Right hindlimb (tissue), 1 donor: ENCODE measurements at regions not wholly inside any gene's neighbourhood (a gene's known extent, or its start where the extent isn't known, plus 50 kb on each side); places are given as distances from the start of the nearest gene placed in this dataset.
"Not testable (repeated sequence)": the region's sequence is repeated elsewhere in the genome, so short reads cannot be mapped to it uniquely, and the experiment has no call there.

Experiments used
- DNase-seq: peaks from one replicate; pipeline ENCODE4 v3.0.0-alpha.2; 2018

DNA sequence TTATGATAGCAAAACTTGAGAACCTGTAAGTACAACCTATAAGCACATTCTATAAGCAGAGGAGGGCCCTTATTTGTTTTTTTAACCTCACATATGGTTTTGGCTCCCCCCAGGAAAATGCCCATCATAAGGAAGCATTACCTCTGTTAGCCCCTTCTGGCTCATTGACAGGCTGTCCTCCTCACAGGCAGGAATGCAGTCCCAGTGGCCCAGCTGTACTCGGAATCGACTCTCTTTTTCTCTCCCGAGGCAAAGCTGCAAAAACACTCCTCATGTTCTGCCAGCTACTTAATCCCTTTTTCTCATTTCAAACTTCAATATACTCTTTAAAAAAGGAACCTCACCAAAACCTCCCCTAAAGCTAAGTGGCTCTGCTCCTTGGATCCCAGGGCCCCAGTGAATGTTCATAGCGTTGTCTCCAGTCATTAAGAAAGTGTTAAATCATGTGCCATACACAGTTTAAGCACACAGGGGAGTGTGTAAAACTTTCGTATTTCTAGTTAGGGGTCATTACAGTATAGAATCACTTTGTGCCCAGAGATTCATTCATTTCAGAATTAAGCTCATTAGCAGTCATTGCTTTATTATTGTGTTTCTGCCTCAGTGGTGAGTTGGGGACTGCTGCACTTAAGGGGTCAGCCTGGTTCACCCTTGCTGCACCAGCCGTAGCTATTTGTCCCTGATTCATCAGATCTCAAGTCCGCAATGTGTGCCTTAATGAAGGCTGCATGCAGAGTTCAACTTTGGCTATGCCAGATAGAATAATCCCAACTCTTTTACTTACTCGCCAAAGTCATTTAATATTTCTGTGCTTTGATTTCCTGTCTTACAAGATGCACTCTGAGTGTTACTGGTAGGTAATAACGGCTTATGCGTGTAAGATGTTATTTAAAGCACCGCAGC is 57.6 kb downstream of the JRKL start:
- no peak for DNase-seq

DNA sequence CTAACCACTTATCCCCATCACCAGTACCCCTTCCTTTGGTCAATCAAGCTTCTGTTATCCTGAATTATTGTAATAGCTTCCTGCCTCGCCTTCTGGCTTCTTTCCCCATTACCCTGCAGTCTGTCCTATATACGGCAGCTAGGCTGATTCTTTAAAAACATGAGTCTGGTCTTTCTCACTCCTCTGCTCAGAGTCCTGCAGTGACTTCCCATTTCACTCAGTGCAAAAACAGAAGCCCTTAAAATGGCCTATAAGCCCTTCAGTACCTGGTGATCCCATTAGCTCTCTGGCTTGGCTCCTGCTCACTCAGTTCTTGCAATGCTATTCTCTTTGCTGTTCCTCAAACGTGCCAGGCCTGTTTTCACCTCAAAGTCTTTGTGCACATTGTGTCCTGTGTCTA is 58.4 kb downstream of the JRKL start:
- DNase-seq, result no peak

DNA sequence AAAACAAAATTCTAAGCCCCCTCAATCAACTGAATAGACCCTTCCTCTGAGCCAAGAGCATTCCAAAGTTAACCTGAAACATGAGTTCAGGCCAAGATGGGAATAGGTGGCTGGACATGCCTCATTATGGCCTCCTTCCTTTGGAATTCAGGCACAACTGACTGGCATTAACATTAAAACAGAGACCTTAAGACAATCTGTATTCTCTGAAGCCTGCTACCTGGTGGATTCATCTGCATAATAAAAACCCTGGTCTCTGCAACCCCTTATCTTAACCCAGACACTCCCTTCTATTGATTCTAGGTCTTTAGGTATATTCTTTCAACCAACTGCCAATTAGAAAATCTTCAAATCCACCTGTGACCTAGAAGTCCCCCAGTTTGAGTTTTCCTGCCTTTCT is 66.3 kb downstream of the JRKL start:
- DNase-seq, result no peak

DNA sequence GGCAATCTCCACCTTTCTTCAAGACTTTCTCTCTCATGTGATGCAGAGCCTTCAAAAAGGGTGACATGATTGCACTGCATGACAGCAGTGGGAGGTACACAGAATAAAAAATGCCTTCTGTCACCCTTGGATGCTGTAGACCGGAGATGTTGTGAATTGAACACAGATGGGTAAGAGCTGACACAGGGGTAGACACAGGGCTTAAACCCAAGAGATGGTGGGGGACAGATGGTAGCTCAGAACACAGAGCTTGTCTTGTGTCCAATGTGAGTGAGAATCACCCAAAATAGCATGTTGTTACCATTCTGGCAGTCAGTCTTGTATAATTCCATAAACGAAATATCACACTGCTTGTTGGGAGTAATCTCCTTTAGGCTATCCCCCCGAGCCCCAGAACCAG is 69.9 kb downstream of the JRKL start:
- DNase-seq, result no peak

DNA sequence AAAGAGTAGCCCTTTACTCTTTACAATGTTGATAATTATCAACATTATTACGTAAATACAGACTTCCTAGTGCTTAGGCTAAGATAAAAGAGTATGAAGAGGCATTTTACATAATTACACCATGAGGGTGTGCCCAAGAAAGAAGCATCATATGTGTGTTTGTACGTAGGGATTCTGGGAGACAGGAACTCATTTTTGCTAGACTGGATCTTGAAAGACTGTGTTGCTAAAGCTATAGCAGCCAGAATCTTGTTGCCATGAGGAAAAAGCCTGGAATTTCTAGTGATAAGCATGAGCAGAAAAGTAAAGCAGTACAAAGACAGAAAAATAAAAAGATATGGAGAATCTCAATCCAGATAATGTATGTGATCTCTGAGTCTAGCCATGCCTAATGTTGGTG is 72.1 kb downstream of the JRKL start:
- DNase-seq, result no peak

DNA sequence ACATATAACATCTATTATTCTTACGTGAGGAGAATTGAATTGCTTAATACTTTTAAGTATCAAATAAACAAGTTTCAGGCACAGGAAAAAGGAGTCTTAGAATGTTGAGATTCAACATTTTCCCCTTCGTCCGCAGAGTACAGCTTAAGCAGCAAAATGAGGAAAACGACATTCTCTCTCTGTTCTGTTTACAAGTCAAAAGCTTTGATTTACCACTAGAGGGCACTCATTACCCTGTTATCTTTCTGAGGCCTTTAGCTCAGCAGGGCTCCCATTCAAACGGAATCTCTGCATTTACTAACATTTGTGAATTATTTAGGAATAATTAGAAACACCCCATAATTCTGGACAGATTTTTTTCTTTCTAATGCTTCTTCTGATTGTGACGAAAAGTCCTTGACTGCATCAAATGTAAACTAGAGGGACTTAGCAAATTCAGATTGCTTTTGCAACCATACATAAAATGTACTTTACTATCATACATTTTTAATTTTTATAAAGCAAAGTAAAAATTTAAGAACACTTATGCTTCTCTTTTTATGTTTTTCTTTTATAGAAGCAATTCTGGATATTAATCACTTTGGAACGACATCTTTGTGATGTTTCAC is 75.0 kb downstream of the JRKL start:
- no peak for DNase-seq

DNA sequence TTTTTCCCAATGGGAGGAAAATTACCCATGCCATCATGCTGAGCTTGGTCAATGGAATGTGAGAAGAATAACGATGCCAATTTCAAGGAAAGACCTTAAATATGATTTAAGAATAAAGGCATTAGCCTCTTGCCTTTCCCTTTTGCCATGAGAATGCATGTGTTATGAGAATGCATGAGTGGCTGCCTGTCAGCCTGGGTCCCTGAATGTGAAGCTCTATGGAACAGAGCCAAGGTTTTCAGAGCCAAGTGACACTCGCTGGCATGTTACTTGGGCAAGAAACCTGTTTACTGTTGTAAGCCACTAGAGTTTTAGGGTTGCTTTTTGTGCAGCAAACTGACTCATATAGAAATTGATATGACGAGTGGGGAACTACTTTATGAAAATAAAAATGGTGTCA is 75.7 kb downstream of the JRKL start:
- DNase-seq, result no peak

DNA sequence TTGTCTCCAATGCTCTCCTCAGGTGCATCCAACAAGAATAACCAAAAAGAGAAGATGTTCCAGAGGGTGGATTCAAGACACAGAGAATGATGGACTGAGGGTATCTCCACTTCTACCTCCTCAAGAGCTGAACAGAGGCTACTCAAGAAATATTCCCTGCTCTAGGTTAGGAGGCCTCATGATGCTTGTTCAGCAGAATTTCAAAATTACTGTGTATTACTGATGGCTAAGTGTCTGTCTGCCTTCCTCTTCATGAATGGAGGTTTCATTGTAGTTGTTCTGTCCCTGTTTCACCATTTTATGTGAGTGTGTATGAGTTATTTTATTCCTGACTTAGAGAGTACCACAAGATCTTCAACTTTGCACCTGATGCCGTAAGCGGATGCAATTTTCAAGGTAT is 76.8 kb downstream of the JRKL start:
- no peak for DNase-seq

DNA sequence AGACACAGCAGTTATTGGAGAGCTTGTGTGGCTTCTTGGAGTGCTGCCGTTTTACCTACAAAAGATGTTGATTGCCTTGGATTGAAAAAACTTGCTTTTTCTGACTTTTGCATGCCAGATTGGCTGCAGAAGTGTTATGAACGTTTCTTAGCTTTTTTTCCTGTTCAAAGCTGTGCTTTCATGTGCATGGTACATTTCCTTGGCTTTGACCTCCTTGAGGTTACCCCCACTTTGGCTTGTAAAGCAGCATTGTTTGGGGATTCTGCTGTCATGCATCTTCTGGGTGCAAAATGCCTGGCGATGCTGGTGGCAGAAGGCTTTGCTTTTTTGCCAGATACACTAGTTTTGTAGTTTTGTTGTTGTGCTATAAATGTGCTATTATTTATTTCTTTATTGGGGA is 80.0 kb downstream of the JRKL start:
- no peak for DNase-seq

DNA sequence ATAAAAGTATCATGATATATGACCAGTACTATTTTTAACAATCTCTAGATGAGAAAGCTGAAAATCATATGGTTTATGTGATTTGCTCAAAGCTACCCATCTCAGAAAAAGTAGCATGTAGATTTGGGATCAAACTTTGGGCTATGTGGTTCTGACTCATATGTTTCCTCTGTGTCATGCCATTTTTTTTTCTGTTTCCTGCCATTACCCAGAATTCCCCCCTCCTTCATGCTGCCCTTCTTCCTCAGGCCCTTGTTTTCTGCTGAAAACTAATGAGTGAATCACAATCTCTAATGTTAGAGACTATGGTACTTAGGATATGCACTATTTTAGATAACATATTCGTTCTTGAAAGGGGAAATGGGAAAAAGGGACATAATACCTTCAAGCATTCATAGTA is 80.7 kb downstream of the JRKL start:
- no peak for DNase-seq

DNA sequence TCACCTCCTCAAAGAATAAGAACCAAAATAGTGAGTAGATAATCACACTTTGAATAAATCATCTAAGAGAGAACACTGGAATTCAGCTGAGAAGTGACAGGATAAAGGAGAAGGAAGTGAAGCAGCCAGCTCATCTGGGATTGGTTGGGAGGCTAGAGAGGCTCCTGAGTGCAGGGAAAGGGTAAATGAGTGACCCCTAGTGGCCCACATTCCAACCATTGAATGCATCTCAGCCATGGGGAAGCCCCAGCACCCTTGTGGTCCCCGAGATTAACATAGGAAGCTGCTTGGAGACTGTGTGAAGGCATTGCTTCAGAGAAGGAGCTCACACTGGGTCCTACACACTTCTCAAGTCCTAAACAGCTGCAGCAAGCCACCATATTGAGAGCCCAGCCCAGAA is 82.3 kb downstream of the JRKL start:
- no peak for DNase-seq

DNA sequence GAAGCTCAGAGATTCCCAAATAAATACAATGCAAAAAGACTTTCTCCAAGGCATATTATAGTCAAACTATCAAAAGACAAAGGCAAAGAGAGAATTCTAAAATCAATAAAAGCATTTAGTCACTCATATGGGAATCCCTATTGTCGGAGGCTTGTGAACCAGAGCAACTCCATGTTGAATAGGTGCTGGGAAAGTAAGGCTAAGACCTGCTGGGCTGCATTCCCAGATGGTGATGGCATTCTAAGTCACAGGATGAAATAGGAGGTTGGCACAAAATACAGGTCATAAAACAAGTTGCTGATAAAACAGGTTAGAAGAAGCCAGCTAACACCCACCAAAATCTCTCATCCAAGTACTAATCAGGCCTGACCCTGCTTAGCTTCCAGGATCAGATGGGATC is 84.5 kb downstream of the JRKL start:
- DNase-seq, result no peak

DNA sequence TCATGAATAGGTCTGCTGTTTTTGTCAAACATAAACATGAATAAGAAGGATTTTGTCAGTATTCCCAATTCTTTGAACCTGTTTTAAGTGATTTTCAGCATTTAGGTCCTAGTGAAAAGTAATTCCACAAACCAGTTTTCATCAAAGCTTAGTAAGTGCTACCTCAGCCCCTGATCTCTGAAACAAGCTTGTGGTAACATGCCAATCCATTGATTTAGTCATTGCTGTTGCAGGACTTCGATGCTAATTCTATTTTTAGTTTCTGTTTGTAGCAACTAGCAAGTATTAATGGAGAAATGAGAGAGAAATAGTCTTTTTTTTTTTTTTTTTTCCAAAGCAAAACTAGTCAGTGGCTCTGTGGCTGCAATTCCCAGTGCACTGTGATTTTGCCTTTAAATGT is 91.4 kb downstream of the JRKL start:
- no peak for DNase-seq

DNA sequence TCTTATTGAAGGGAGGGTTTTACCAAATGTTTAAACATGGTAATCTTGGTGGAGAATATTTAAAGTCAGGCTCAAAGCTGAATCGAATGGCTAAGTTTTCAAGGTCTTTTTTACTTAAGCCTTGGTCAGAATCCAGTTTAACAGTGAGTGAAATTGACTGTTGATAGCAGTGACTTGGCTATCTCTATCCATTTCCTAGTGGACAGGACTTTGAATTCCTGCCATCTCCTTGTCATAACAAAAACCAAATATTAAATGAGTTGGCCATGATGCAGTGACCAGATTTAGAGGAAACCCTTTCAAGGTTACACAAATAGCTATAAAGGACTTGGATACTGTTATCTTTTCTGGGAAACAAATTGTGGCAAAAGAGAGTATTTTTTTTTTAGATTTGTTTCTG is 92.0 kb downstream of the JRKL start:
- no peak for DNase-seq

DNA sequence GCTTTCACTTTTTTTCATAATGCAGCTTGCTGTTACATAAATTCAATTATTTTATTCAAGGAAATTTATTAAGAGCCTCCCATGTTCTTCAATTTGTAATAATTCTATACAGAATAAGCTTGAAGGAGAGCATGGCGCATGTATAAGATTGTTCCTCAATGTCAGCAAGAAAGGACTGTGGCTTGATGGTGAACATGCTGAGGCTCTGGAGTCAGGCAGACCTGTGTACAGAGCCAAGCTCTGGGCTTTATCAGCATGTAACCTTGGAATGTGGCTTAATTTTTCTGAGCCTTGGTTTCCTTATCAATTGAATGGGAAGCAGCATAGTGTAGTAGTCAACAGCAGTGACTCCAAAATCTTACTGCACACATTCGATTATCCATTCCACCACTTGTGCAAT is 92.4 kb downstream of the JRKL start:
- DNase-seq, result no peak

DNA sequence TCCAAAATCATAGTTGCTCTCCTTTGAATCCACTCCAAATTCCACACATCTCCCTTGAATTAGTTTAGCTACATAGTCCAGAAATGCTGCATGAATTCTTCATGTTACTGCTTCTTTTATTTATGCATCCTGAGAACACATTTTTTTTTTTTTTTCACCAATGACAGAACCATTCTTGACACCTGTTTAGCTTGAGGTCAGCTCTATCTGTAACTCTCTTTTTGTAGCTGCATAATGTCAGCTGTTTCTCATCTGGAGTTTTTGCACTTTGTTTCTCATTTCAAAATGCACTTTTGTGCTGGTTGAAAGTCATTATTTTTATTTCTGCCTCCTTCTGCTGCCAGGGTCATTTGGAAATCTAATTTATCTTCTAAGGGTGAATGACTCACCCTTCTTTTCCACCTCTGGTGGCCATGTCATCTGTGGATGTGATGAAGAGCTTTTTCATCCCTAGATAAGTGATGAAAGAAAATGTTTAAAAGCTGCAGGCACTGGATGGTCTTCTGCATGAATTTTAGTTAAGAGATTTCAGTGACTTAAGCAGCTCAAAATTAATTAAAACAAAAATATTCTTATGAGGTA is 93.7 kb downstream of the JRKL start:
- no peak for DNase-seq

DNA sequence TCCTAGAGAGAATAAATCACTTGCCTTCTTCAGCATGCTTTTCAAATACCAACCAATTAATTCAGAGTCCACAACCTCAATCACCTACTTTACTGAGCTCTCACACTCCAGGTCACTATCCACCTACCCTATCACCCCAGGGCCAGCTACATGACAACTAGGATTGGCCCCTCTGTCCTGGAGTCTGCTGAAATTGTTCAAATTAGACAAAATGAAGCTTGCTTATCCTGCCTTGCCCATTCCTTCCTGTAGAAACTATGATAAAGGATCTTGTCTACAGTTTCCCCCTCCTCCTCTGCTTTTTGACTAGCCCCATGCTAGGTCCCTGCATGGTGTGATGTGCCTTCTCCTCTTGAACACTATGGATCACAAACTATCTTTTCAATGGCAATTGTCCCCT is 94.5 kb downstream of the JRKL start:
- DNase-seq, result no peak

DNA sequence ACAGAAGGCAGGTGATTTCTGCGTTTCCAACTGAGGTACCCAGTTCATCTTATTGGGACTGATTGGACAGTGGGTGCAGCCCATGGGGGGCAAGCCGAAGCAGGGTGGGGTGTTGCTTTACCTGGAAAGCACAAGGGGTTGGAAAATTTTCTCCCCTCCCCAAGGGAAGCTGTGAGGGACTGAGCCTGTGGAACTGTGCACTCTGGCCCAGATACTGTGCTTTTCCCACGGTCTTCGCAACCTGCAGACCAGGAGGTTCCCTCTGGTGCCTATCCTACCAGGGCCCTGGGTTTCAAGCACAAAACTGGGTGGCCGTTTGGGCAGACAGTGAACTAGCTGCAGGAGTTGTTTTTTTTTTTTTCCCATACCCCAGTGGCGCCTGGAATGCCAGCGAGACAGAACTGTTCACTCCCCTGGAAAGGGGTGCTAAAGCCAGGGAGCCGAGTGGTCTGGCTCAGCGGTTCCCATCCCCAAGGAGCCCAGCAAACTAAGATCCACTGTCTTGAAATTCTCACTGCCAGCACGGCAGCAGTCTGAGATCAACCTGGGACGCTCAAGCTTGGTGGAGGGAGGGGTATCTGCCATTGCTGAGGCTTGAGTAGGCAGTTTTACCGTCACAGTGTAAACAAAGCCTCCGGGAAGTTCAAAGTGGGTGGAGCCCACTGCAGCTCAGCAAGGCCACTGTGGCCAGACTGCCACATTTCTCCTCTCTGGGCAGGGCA is 97.2 kb downstream of the JRKL start:
- DNase-seq, result no peak

DNA sequence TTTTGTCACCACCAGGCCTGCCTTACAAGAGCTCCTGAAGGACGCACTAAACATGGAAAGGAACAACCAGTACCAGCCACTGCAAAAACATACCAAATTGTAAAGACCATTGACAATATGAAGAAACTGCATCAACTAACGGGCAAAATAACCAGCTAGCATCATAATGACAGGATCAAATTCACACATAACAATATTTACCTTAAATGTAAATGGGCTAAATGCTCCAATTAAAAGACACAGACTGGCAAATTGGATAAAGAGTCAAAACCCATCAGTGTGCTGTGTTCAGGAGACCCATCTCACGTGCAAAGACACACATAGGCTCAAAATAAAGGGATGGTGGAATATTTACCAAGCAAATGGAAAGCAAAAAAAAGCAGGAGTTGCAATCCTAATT is 99.1 kb downstream of the JRKL start:
- DNase-seq, result not testable (repeated sequence)

DNA sequence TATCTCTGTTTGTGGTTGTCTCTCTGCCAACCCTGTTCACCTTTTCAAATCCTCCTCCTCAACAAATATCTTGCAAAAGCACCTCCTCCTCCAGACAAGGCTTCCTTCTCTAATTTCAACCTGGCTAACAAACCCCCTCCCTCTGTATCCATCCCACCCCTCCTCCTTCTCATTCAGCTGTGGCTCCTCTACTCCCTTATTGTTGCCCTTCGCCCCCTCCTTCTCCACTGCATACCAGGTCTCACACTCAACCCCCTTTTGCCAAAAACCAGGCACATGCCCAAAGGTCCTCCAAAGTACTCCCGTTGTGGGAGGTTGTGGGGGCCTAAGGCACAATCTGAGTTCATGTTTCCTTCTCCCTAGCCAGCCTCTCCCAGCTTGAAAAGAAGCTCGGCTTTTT is 110.6 kb downstream of the JRKL start:
- no peak for DNase-seq

DNA sequence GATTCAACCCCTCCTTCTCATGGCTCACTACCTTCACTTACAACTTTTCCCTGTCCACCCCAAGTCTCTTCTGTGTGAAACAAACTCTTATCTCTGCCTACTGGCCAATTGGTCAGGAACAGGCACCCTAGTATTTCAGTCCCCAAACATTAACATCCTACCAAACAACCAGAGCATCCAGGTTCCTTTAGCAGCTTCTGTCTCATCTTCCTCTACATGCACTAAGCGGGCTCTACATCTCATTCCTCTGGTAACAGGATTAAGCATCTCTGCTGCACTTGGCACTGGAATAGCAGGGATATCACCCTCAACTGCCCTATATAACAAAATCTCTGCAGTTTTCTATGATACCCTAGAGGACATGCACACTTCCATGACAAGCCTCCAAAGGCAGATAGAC is 116.2 kb downstream of the JRKL start:
- DNase-seq, result no peak

DNA sequence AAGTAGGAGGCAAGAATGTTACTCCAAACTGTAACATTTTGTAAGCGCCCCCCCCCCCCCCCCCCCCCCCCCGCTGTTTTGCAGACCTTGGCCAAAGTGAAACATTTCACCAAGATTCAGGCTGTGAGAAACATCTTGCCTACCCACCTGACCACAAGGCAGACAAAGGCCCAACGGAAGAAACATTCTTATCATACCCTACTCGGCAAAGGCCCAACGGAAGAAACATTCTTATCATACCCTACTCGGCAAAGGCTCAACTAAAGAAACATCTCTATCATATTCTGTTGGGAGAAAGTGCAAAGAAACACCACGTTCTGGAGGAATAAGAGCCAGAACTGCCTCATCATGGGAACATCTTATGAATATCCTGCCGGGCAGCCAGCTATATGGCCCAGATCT is 117.1 kb downstream of the JRKL start:
- DNase-seq, result no peak

DNA sequence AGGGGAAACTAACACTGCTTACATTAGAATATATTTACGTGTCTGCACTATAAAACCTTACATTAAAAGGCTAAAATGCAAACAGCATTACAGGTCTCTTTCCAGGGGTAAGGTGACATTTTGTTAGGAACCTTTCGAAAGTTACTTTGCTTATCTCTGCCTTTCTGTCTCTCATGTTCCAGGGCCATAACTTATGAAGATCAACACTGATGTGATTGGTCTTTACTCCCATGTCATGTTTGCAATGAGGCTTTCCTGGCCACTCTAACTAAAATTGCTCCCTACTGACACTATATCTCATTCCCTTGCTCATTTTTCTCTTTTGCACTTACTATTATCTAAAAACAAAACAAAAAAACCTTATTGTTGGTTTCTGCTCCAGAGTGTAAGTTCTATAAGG is 119.0 kb downstream of the JRKL start:
- DNase-seq, result no peak

DNA sequence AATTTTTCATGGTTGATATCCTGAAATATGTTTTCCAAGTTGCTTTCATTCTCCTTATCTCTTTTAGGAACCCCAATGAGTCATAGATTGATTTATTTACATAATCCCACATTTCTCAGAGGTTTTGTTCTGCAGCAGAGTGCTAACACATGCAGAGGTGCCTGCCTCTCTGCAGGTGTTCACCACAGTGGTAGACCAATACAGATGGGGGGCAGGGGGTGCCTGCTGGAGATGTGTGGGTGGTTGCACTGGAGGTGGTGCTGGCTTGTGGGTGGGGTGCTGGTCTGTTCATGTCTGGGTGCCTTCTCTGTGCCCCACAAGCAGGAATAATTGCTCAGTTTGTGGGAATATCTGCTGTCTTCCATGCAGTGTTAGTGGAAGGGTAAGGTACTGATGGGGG is 131.1 kb downstream of the JRKL start:
- no peak for DNase-seq
